Sigmoid colon (tissue), 4 donors: ENCODE measurements at regions not wholly inside any gene's neighbourhood (a gene's known extent, or its start where the extent isn't known, plus 50 kb on each side); places are given as distances from the start of the nearest gene placed in this dataset.

Experiments used
- POLR2A ChIP-seq, 2 donors: fragments of 450-650 bp; IDR thresholded peaks; one replicate each; pipeline ENCODE4 v1.6.1; 2016; ENCODE audit warnings: antibody characterized with exemption in 2 of 2, mild to moderate bottlenecking in 2 of 2, moderate library complexity in 2 of 2
- POLR2AphosphoS5 ChIP-seq, 4 donors: sonication (generic); formaldehyde crosslinking; IDR thresholded peaks; one replicate each; pipeline ENCODE4 v1.6.1; 2017; ENCODE audit warnings: antibody characterized with exemption in 4 of 4
- TF ChIP-seq, protein P1 (sequence below), 4 experiments: fragments of 450-650 bp in 3 of 4; fragments of 200-600 bp in 1 of 4; IDR thresholded peaks; one replicate each; pipeline ENCODE4 v1.5.1; 2016 to 2019; ENCODE audit warnings: antibody characterized with exemption in 4 of 4, mild to moderate bottlenecking in 3 of 4, moderate library complexity in 2 of 4

DNA sequence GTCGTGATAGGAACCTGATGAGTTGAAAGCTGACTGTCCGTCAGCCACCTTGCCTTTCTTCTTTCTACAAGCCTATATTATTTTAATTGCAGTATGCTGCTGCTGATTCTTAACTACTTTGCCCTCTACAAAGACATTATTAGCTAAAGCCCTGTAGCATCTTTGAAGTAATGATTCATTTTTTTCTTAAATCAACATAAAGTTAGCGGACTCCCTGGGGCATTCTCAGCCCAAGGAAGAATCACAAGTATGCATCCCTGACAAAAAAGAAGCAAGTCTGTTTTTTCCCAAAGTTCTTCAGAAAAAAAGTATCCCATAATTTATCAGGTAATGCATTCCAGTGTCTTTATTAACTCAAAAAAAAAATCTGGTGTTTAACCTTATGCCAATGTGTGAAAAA, 69.5 kb upstream of the TAS2R1 start:
- TF ChIP-seq POLR2A (IDR thresholded peaks at IDR 0.05) (no peak), POLR2AphosphoS5 (IDR thresholded peaks at IDR 0.05) (no peak)
- TF ChIP-seq, protein P1, sequence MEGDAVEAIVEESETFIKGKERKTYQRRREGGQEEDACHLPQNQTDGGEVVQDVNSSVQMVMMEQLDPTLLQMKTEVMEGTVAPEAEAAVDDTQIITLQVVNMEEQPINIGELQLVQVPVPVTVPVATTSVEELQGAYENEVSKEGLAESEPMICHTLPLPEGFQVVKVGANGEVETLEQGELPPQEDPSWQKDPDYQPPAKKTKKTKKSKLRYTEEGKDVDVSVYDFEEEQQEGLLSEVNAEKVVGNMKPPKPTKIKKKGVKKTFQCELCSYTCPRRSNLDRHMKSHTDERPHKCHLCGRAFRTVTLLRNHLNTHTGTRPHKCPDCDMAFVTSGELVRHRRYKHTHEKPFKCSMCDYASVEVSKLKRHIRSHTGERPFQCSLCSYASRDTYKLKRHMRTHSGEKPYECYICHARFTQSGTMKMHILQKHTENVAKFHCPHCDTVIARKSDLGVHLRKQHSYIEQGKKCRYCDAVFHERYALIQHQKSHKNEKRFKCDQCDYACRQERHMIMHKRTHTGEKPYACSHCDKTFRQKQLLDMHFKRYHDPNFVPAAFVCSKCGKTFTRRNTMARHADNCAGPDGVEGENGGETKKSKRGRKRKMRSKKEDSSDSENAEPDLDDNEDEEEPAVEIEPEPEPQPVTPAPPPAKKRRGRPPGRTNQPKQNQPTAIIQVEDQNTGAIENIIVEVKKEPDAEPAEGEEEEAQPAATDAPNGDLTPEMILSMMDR (IDR thresholded peaks at IDR 0.05) = no peak
